ENCODE measurements at regions not wholly inside any gene's neighbourhood (a gene's known extent, or its start where the extent isn't known, plus 50 kb on each side); places are given as distances from the start of the nearest gene placed in this dataset.

DNA sequence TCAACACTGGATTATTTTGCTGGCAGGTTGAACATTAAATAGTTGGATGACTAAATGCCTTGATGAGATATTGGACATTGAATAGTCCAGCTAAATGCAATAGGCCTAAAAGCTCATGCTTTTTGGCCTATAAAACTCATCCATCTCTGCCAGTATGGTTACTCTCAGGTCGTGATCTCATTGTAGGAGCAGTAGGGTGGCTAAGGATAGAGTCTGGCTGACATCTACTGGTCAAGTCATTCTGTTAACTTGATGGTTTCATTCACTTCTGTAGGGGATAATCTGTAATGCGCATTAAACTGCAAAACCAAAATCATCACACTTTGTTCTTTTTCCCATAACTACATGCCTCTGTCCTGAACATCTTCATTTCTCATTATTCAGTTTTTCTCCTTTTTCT, 227.0 kb downstream of the DKK2 start:
- TF ChIP-seq SMARCC2 (IDR thresholded peaks at IDR 0.05; ENCODE audit: low read depth): no peak
- TF ChIP-seq POLR2A (conservative IDR thresholded peaks at IDR 0.05): no peak
- TF ChIP-seq TCFL5 (CRISPR knock-in tag; conservative IDR thresholded peaks at IDR 0.05): no peak
- TF ChIP-seq CREM (IDR thresholded peaks at IDR 0.05; ENCODE audit: low read depth): no peak
- TF ChIP-seq, protein P1, sequence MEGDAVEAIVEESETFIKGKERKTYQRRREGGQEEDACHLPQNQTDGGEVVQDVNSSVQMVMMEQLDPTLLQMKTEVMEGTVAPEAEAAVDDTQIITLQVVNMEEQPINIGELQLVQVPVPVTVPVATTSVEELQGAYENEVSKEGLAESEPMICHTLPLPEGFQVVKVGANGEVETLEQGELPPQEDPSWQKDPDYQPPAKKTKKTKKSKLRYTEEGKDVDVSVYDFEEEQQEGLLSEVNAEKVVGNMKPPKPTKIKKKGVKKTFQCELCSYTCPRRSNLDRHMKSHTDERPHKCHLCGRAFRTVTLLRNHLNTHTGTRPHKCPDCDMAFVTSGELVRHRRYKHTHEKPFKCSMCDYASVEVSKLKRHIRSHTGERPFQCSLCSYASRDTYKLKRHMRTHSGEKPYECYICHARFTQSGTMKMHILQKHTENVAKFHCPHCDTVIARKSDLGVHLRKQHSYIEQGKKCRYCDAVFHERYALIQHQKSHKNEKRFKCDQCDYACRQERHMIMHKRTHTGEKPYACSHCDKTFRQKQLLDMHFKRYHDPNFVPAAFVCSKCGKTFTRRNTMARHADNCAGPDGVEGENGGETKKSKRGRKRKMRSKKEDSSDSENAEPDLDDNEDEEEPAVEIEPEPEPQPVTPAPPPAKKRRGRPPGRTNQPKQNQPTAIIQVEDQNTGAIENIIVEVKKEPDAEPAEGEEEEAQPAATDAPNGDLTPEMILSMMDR (IDR thresholded peaks at IDR 0.05 in 2 of 3, conservative IDR thresholded peaks at IDR 0.05 in 1 of 3; ENCODE audit: insufficient read depth in 2 of 3, low read depth in 1 of 3, low read length in 3 of 3): no peak
- TF ChIP-seq SNRNP70 (optimal IDR thresholded peaks at IDR 0.05; ENCODE audit: low read depth, low read length): no peak
- TF ChIP-seq MAFK (IDR thresholded peaks at IDR 0.05; ENCODE audit: low read length): no peak
- no peak for TF ChIP-seq BRCA1 (IDR thresholded peaks at IDR 0.05)
- no peak for TF ChIP-seq BRCA1 (CRISPR knock-in tag; IDR thresholded peaks at IDR 0.05)
- no peak for TF ChIP-seq POLR2B (IDR thresholded peaks at IDR 0.05; ENCODE audit: low read depth, partially characterized antibody)
